DND-41 (cell line): ENCODE measurements at regions not wholly inside any gene's neighbourhood (a gene's known extent, or its start where the extent isn't known, plus 50 kb on each side); places are given as distances from the start of the nearest gene placed in this dataset.

ENCODE experiments used
- ATAC-seq: fragments of 200-7000 bp; cut with Tn5 transposase; 3 replicates; pipeline ENCODE4 v1.9.1; 2021; ENCODE audit warnings: low read depth; ENCODE audit not compliant: insufficient read depth
- DNase-seq: peaks from one replicate; pipeline ENCODE4 v3.0.0-alpha.2; 2020
- H2AFZ ChIP-seq: 2 replicates; pipeline ENCODE4 v1.6.0; 2012; ENCODE audit warnings: low read depth, low read length
- H3K27ac ChIP-seq: 2 replicates; pipeline ENCODE4 v1.5.1; 2012; ENCODE audit warnings: low read length, inconsistent platforms
- H3K27me3 ChIP-seq: fragments of 200-600 bp; sonication (generic); 2 replicates; pipeline ENCODE4 v1.6.0; 2012; ENCODE audit warnings: low read length, mild to moderate bottlenecking, inconsistent platforms; ENCODE audit not compliant: insufficient read depth, poor library complexity
- H3K36me3 ChIP-seq: 2 replicates; pipeline ENCODE4 v1.5.1; 2012; ENCODE audit warnings: low read length, inconsistent platforms; ENCODE audit not compliant: insufficient read depth
- H3K4me1 ChIP-seq: 2 replicates; pipeline ENCODE4 v1.5.1; 2012; ENCODE audit warnings: mild to moderate bottlenecking, low read length; ENCODE audit not compliant: insufficient read depth
- H3K4me2 ChIP-seq: 2 replicates; pipeline ENCODE4 v1.6.0; 2012; ENCODE audit warnings: mild to moderate bottlenecking, moderate library complexity, low read length, inconsistent platforms; ENCODE audit not compliant: insufficient read depth
- H3K4me3 ChIP-seq, 2 experiments: fragments of 200-600 bp in 1 of 2; shearing (Covaris generic) in 1 of 2; 2 replicates each; pipeline ENCODE4 v1.5.1; 2012 to 2016; ENCODE audit warnings: inconsistent platforms in 2 of 2, low read length in 2 of 2, mild to moderate bottlenecking in 2 of 2, low read depth in 1 of 2, moderate library complexity in 1 of 2
- H3K79me2 ChIP-seq: 2 replicates; pipeline ENCODE4 v1.6.0; 2012; ENCODE audit warnings: low read length, inconsistent platforms; ENCODE audit not compliant: insufficient read depth
- H3K9ac ChIP-seq: 2 replicates; pipeline ENCODE4 v1.6.0; 2012; ENCODE audit warnings: low read depth, mild to moderate bottlenecking, inconsistent platforms, low read length, moderate library complexity
- H3K9me3 ChIP-seq: 2 replicates; pipeline ENCODE4 v1.5.1; 2012; ENCODE audit warnings: low read length, moderate library complexity, mild to moderate bottlenecking, inconsistent platforms; ENCODE audit not compliant: insufficient read depth, severe bottlenecking
- H4K20me1 ChIP-seq: 2 replicates; pipeline ENCODE4 v1.6.0; 2012; ENCODE audit warnings: low read length; ENCODE audit not compliant: insufficient read depth
- EZH2 ChIP-seq: IDR thresholded peaks from 3 replicates; pipeline ENCODE4 v1.6.1; 2012; ENCODE audit warnings: borderline replicate concordance, low read depth, mild to moderate bottlenecking, moderate library complexity, low read length, inconsistent platforms; ENCODE audit not compliant: severe bottlenecking
- TF ChIP-seq, protein P1 (sequence below): IDR thresholded peaks from 2 replicates; pipeline ENCODE4 v1.5.1; 2012; ENCODE audit warnings: borderline replicate concordance, low read length, moderate library complexity, mild to moderate bottlenecking; ENCODE audit not compliant: poor library complexity, severe bottlenecking; ENCODE audit errors: extremely low read depth

DNA sequence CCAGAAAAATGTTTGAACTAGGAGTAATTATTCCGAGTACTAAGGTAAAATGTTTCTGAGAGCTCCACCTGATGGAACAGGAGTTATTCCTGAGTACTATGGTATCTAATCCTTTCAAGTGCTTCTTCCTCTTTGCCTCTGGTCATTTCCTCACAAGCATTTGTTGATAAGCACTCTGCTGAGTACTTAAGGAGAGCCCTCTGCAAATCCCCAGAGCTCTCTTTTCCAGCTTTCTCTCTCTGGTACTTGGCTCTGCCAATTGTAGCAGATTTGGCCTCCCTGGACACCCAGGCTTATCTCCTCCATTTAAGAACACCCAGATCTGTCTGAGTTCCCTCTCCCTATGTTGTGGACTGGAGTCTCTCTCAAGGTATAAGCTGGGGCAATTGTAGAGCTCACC lies 457.0 kb downstream of the MN1 start:
- DNase-seq (no peak), ATAC-seq (no peak)
- no peaks in the 10 kb centered on the region for H3K4me1 ChIP-seq
- no peaks in the 10 kb centered on the region for H3K36me3 ChIP-seq
- H3K4me3 ChIP-seq, result no peak overlapping the region
- no peak overlapping the region for H3K4me2 ChIP-seq
- TF ChIP-seq, protein P1, sequence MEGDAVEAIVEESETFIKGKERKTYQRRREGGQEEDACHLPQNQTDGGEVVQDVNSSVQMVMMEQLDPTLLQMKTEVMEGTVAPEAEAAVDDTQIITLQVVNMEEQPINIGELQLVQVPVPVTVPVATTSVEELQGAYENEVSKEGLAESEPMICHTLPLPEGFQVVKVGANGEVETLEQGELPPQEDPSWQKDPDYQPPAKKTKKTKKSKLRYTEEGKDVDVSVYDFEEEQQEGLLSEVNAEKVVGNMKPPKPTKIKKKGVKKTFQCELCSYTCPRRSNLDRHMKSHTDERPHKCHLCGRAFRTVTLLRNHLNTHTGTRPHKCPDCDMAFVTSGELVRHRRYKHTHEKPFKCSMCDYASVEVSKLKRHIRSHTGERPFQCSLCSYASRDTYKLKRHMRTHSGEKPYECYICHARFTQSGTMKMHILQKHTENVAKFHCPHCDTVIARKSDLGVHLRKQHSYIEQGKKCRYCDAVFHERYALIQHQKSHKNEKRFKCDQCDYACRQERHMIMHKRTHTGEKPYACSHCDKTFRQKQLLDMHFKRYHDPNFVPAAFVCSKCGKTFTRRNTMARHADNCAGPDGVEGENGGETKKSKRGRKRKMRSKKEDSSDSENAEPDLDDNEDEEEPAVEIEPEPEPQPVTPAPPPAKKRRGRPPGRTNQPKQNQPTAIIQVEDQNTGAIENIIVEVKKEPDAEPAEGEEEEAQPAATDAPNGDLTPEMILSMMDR, result no peak
- TF ChIP-seq EZH2, result no peak
- H4K20me1 ChIP-seq, result no peaks in the 10 kb centered on the region
- H3K9me3 ChIP-seq, result peaks cover 9% of the 10 kb centered on the region
- no peak overlapping the region for H3K27ac ChIP-seq
- H3K9ac ChIP-seq, result no peak overlapping the region
- H3K79me2 ChIP-seq, result no peaks in the 10 kb centered on the region
- no peak overlapping the region for H2AFZ ChIP-seq
- H3K27me3 ChIP-seq, result no peaks in the 10 kb centered on the region

DNA sequence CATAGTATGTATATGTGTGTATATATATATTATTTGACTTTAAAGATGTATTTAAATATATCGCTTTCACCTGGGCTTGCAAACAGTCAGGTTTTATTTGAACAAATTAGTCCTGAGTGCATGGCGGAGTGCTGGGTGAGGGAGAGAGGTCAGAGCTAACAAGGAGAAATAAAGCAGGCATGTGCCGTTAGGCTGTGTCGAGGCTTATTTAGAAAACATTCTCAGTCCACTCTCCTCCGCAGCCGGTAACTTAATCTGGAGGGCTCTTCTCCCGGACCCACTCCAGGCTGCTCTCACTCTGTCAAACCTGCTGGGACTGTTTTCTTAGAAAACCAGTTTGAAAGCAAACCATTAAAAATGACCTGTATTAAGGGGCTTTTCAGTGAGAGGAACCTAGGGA lies 455.9 kb downstream of the MN1 start:
- DNase-seq (no peak), ATAC-seq (no peak)
- H3K27me3 ChIP-seq, result no peaks in the 10 kb centered on the region
- H3K36me3 ChIP-seq, result no peaks in the 10 kb centered on the region
- H3K4me2 ChIP-seq, result no peak overlapping the region
- no peaks in the 10 kb centered on the region for H3K4me1 ChIP-seq
- TF ChIP-seq, protein P1, result no peak
- TF ChIP-seq EZH2, result no peak
- H3K4me3 ChIP-seq, result no peak overlapping the region
- no peaks in the 10 kb centered on the region for H4K20me1 ChIP-seq
- H3K9me3 ChIP-seq, result peaks cover 9% of the 10 kb centered on the region
- H3K9ac ChIP-seq, result no peak overlapping the region
- H2AFZ ChIP-seq, result no peak overlapping the region
- H3K27ac ChIP-seq, result no peak overlapping the region
- H3K79me2 ChIP-seq, result no peaks in the 10 kb centered on the region

DNA sequence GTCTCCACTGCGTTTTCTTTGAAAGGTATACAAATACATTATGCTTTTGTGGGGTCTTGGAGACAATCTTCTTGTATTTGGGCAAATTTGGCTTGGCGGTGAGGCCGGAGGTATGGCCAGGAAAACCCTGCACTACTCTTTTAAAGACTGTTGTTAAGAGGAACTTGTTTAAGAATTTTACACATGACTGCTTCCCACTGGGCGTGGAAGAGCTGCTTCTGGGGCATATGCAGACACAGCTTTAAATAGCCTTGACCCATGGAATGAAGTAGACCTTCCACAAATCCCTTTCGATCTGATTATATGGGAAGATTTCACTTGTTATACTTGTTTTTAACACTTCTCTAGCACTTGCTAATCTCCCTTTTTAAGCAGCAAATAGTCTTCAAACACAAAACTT lies 453.6 kb downstream of the MN1 start:
- Histone ChIP-seq H4K20me1 (no peaks in the 10 kb centered on the region), H3K27me3 (no peaks in the 10 kb centered on the region), H3K9ac (no peak overlapping the region), H2AFZ (no peak overlapping the region), H3K4me1 (no peaks in the 10 kb centered on the region), H3K4me3 (no peak overlapping the region), H3K36me3 (no peaks in the 10 kb centered on the region), H3K27ac (no peak overlapping the region), H3K4me2 (no peak overlapping the region), H3K79me2 (no peaks in the 10 kb centered on the region), H3K9me3 (peaks cover 9% of the 10 kb centered on the region)
- DNase-seq (no peak), ATAC-seq (no peak)
- TF ChIP-seq, protein P1, result no peak
- TF ChIP-seq EZH2, result no peak

DNA sequence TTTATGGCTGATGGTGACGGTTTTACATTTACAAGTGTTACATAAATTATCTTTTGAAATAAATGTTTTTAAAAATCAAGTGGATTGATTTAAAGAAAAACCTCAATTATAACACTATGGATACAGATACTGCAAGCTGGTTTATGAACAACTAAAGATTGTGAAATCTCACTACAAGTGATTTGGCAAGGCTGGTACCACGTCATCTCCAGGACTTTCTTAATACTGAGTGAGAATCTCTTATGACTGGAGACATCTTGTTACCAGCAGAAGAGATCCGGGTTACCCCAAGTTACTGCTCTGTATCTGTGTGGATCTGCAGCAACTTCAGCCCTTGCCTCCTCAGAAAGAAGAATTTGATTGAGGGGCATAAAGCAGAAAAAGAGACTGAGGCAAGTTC lies 452.9 kb downstream of the MN1 start:
- no peaks in the 10 kb centered on the region for H3K36me3 ChIP-seq
- TF ChIP-seq, protein P1, result no peak
- no peak for TF ChIP-seq EZH2
- H3K4me3 ChIP-seq, result no peak overlapping the region
- H3K9me3 ChIP-seq, result peaks cover 9% of the 10 kb centered on the region
- H3K27me3 ChIP-seq, result no peaks in the 10 kb centered on the region
- DNase-seq (no peak), ATAC-seq (no peak)
- no peak overlapping the region for H3K9ac ChIP-seq
- H2AFZ ChIP-seq, result no peak overlapping the region
- no peak overlapping the region for H3K27ac ChIP-seq
- no peaks in the 10 kb centered on the region for H4K20me1 ChIP-seq
- no peaks in the 10 kb centered on the region for H3K4me1 ChIP-seq
- H3K4me2 ChIP-seq, result no peak overlapping the region
- H3K79me2 ChIP-seq, result no peaks in the 10 kb centered on the region
